MCF 10A (cell line): ENCODE measurements at regions not wholly inside any gene's neighbourhood (a gene's known extent, or its start where the extent isn't known, plus 50 kb on each side); places are given as distances from the start of the nearest gene placed in this dataset.

ENCODE experiments used
- BruUV-seq: library from RNA; stranded (reverse); fragments of 400-500 nt; replicated peaks from 2 replicates; lab custom pipeline; 2021; lab: Mats Ljungman, UMichigan
- CTCF ChIA-PET: fragments of 300-600 bp; sonication (Branson Sonifier 250); formaldehyde crosslinking; extraction: SDS; loops from one replicate; lab custom pipeline; 2021; ENCODE audit warnings: antibody characterized with exemption, inconsistent platforms; lab: Yijun Ruan, JAX
- POLR2A ChIA-PET: fragments of 300-600, 350-650 bp; sonication (Branson Sonifier 250); formaldehyde crosslinking; extraction: SDS; loops from one replicate; lab custom pipeline; 2020; ENCODE audit warnings: antibody characterized with exemption, inconsistent platforms; lab: Yijun Ruan, JAX
- DNase-seq: peaks from one replicate; pipeline ENCODE4 v3.0.0-alpha.2; 2018; ENCODE audit not compliant: unreplicated experiment
- H3K27ac Mint-ChIP-seq: one replicate; pipeline ENCODE4 v1.8.0; 2022; ENCODE audit warnings: mild to moderate bottlenecking, low read depth, mixed read lengths; ENCODE audit not compliant: unreplicated experiment
- H3K27me3 Mint-ChIP-seq: one replicate; pipeline ENCODE4 v1.8.0; 2022; ENCODE audit warnings: mixed read lengths; ENCODE audit not compliant: insufficient read depth, unreplicated experiment
- H3K36me3 Mint-ChIP-seq: one replicate; pipeline ENCODE4 v1.8.0; 2022; ENCODE audit warnings: mild to moderate bottlenecking, moderate library complexity, mixed read lengths; ENCODE audit not compliant: insufficient read depth, unreplicated experiment
- H3K4me1 Mint-ChIP-seq: one replicate; pipeline ENCODE4 v1.8.0; 2022; ENCODE audit warnings: mixed read lengths; ENCODE audit not compliant: insufficient read depth, unreplicated experiment
- H3K4me3 Mint-ChIP-seq: one replicate; pipeline ENCODE4 v1.8.0; 2022; ENCODE audit warnings: mild to moderate bottlenecking, moderate library complexity, mixed read lengths; ENCODE audit not compliant: unreplicated experiment
- H3K9me3 Mint-ChIP-seq: one replicate; pipeline ENCODE4 v1.8.0; 2022; ENCODE audit warnings: mixed read lengths; ENCODE audit not compliant: unreplicated experiment
- CTCF ChIP-seq: fragments of 200-600 bp; IDR thresholded peaks from one replicate; pipeline ENCODE4 v1.8.0; 2022; ENCODE audit warnings: antibody characterized with exemption, mild to moderate bottlenecking; ENCODE audit not compliant: unreplicated experiment
- intact Hi-C: fragments of 100-400 bp; cut with micrococcal nuclease; formaldehyde crosslinking; loops from 2 replicates; pipeline ENCODE4 v1.14.1; 2022

- TF ChIP-seq CTCF: no peak
- Mint-ChIP-seq H3K36me3 (no peaks in the 10 kb centered on the region), H3K9me3 (peaks cover 11% of the 10 kb centered on the region), H3K27me3 (no peaks in the 10 kb centered on the region), H3K27ac (peak overlapping the region; percentile 46), H3K4me3 (no peak overlapping the region), H3K4me1 (peaks cover 6% of the 10 kb centered on the region)
- no TSS peak for BruUV-seq
- intact Hi-C loops: no loop called here
- peak; percentile 74 for DNase-seq
- CTCF ChIA-PET: interaction anchor here (0.6 to 1.1 kb wide), 4 partner anchors 30 to 576 kb away, joined by 3 to 4 read pairs (median 3); no protein-coding TSS in a partner anchor
- POLR2A ChIA-PET: interaction anchor here (0.8 kb wide), 1 partner anchor 270 kb away, joined by 3 read pairs; no protein-coding TSS in a partner anchor
Observed at GRCh38 chr6:54491431-54491830, 183.2 kb downstream of the TINAG start.

GRCh38 chr6:54493138-54493537 is 184.9 kb downstream of the TINAG start:
- intact Hi-C loops: no loop called here
- DNase-seq: peak; percentile 70
- Mint-ChIP-seq H3K27ac (no peak overlapping the region), H3K4me1 (peaks cover 6% of the 10 kb centered on the region), H3K27me3 (no peaks in the 10 kb centered on the region), H3K36me3 (no peaks in the 10 kb centered on the region), H3K9me3 (peaks cover 16% of the 10 kb centered on the region), H3K4me3 (no peak overlapping the region)
- ChIA-PET POLR2A (interaction anchor here (0.7 to 0.8 kb wide), 2 partner anchors 71 to 603 kb away, joined by 3 to 4 read pairs; no protein-coding TSS in a partner anchor), CTCF (interaction anchor here (0.7 kb wide), 1 partner anchor 573 kb away, joined by 4 read pairs; no protein-coding TSS in a partner anchor)
- no peak for TF ChIP-seq CTCF
- no TSS peak for BruUV-seq

GRCh38 chr6:54503144-54503543 is 194.9 kb downstream of the TINAG start:
- Mint-ChIP-seq H3K27ac (no peak overlapping the region), H3K9me3 (no peaks in the 10 kb centered on the region)
- CTCF ChIA-PET: no interaction called here

GRCh38 chr6:54515013-54515412 is 206.8 kb downstream of the TINAG start:
- Mint-ChIP-seq H3K27me3 (no peaks in the 10 kb centered on the region), H3K9me3 (no peaks in the 10 kb centered on the region), H3K4me1 (peaks cover 9% of the 10 kb centered on the region), H3K27ac (no peak overlapping the region), H3K4me3 (no peak overlapping the region), H3K36me3 (no peaks in the 10 kb centered on the region)
- POLR2A ChIA-PET: interaction anchor here (0.6 kb wide), 1 partner anchor 171 kb away, joined by 5 read pairs; no protein-coding TSS in a partner anchor
- no TSS peak for BruUV-seq
- peak; percentile 45 for DNase-seq
- CTCF ChIA-PET: interaction anchor here (0.6 to 1.0 kb wide), 2 partner anchors 478 to 558 kb away, joined by 3 read pairs; no protein-coding TSS in a partner anchor
- intact Hi-C loops: loop anchor here (1.0 to 10.0 kb wide), 3 partner anchors 330 to 554 kb away; partner anchors contain the start of gene FAM83B
- TF ChIP-seq CTCF: no peak

More at GRCh38 chr6:54503144-54503543, 194.9 kb downstream of the TINAG start:
- H3K4me3 Mint-ChIP-seq: no peak overlapping the region
- no peaks in the 10 kb centered on the region for H3K36me3 Mint-ChIP-seq
- POLR2A ChIA-PET: no interaction called here
- no peak for TF ChIP-seq CTCF
- no peaks in the 10 kb centered on the region for H3K4me1 Mint-ChIP-seq
- no peaks in the 10 kb centered on the region for H3K27me3 Mint-ChIP-seq
- no TSS peak for BruUV-seq
- intact Hi-C loops: no loop called here
- no peak for DNase-seq
